Activated CD4-positive, alpha-beta T cell treated with anti-CD3 and anti-CD28 coated beads for 36 hours (primary cell): ENCODE measurements at regions not wholly inside any gene's neighbourhood (a gene's known extent, or its start where the extent isn't known, plus 50 kb on each side); places are given as distances from the start of the nearest gene placed in this dataset.

ENCODE experiments used
- ATAC-seq: fragments of 200-7000 bp; cut with Tn5 transposase; one replicate; pipeline ENCODE4 v1.10.0; 2021; ENCODE audit warnings: mild to moderate bottlenecking, moderate library complexity
- CTCF ChIA-PET: fragments of 350-600 bp; sonication (Branson Sonifier 250); formaldehyde crosslinking; loops from one replicate; lab custom pipeline; 2021; ENCODE audit warnings: antibody characterized with exemption; lab: Charles Lee
- POLR2A ChIA-PET: fragments of 350-600 bp; sonication (Branson Sonifier 250); formaldehyde crosslinking; loops from one replicate; lab custom pipeline; 2021; ENCODE audit warnings: antibody characterized with exemption, inconsistent platforms; lab: Charles Lee
- DNase-seq: peaks from one replicate; pipeline ENCODE4 v3.0.0-alpha.2; 2020
- H3K27ac Mint-ChIP-seq: one replicate; pipeline ENCODE4 v1.8.0; 2021; ENCODE audit warnings: mixed read lengths
- H3K27me3 Mint-ChIP-seq: one replicate; pipeline ENCODE4 v1.8.0; 2021; ENCODE audit warnings: mixed read lengths
- H3K36me3 Mint-ChIP-seq: one replicate; pipeline ENCODE4 v1.8.0; 2021; ENCODE audit warnings: low read depth, mixed read lengths
- H3K4me1 Mint-ChIP-seq: one replicate; pipeline ENCODE4 v1.8.0; 2021; ENCODE audit warnings: mixed read lengths
- H3K4me3 Mint-ChIP-seq: one replicate; pipeline ENCODE4 v1.8.0; 2021; ENCODE audit warnings: mild to moderate bottlenecking, moderate library complexity, mixed read lengths
- H3K9me3 Mint-ChIP-seq: one replicate; pipeline ENCODE4 v1.8.0; 2021; ENCODE audit warnings: low read depth, mixed read lengths
- intact Hi-C, 2 experiments: fragments of 100-400 bp; cut with DNase I in 1 of 2; cut with micrococcal nuclease in 1 of 2; formaldehyde crosslinking; loops; one replicate each; pipeline versions ENCODE4 v1.14.2 to v1.15.1; 2022 to 2024; cut with DNase I, micrococcal nuclease

DNA sequence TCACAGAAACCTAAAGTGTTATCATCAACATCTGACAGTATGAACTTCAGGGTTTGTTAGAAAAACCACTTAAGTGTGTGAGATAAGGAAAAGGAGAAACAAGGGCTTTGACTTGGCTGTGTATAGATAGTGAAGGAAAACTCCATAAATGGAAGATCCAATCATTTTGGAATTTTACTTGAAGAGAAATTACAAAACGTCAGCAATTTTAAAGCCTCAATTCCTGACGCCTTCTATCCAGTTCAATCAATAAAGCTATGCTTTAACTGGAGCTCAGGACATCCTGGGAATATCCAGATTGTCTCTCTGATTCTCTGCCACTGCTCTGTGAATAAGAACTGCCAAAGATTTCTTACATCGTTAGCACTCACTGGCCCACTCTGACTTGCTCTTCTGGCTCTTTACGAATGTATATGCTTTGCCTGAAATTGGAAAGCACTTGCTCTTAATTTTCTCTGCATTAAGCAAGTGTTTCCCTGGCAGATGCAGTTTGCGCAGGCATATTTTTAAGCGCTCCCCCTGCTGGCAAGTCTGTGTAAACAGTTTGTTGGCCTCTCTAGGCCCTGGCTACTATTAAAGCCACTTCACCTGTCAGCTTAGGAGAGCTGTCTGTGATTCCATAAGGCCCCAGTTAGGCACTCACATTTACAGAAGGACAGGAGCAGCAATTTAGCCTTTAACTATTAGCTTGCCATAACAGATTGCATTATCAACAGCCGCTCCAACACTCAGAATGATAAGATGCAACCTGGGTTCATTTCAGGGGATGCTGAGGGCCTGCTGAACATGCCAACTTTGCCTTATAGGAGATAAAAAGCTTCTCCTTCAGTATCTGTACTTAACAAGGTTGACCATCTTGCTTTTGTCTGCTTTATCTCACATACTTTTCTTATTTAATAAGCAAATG is 251.4 kb upstream of the DDX53 start:
- Mint-ChIP-seq H3K9me3 (no peaks in the 10 kb centered on the region), H3K4me3 (no peak overlapping the region), H3K4me1 (no peaks in the 10 kb centered on the region), H3K27me3 (peaks cover 3% of the 10 kb centered on the region), H3K27ac (no peak overlapping the region), H3K36me3 (no peaks in the 10 kb centered on the region)
- intact Hi-C loops: loop anchor here (1.0 kb wide), 2 partner anchors 612 to 763 kb away; no protein-coding TSS in a partner anchor
- CTCF ChIA-PET: interaction anchor here (0.6 to 2.3 kb wide), 10 partner anchors 9 to 928 kb away, joined by 3 to 8 read pairs (median 3); no protein-coding TSS in a partner anchor
- DNase-seq: peak; percentile 52
- POLR2A ChIA-PET: no interaction called here
- peak; percentile 51 for ATAC-seq

DNA sequence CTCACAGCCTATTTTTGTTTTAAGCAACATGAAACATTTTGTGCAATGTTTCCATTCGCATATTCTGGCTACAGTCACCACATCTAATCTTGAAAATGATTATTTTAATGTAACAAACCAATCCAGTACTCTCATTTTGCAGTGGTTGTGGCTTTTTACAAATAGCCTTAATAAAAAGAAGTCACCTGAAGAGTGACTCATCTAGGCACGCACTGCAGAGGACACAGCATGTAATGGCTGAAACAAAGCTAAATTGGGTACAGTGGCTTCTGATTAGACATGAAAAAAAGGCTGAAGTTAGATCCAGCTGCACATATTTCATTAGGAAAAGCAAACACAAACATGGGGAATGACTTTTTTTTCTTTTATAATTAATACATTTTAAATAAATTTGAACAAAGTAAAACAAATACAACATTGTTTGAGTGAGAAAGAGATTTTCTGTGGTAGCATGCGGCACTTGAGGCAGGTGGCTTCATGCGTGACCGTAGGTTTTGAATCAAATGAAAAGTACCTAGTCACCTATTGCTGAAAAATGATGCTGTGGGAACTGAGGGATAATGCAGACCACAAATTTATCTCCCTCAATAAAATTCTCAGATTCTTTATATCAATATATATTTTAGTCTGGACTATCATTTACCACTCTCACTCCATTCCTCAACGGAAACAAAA is 240.8 kb upstream of the DDX53 start:
- Mint-ChIP-seq H3K9me3 (no peaks in the 10 kb centered on the region), H3K27ac (no peak overlapping the region), H3K4me3 (no peak overlapping the region), H3K4me1 (no peaks in the 10 kb centered on the region), H3K27me3 (no peaks in the 10 kb centered on the region), H3K36me3 (no peaks in the 10 kb centered on the region)
- DNase-seq: no peak
- ChIA-PET CTCF (interaction anchor here (1.0 kb wide), 1 partner anchor 9 kb away, joined by 3 read pairs; no protein-coding TSS in a partner anchor), POLR2A (no interaction called here)
- intact Hi-C loops: no loop called here
- no peak for ATAC-seq

DNA sequence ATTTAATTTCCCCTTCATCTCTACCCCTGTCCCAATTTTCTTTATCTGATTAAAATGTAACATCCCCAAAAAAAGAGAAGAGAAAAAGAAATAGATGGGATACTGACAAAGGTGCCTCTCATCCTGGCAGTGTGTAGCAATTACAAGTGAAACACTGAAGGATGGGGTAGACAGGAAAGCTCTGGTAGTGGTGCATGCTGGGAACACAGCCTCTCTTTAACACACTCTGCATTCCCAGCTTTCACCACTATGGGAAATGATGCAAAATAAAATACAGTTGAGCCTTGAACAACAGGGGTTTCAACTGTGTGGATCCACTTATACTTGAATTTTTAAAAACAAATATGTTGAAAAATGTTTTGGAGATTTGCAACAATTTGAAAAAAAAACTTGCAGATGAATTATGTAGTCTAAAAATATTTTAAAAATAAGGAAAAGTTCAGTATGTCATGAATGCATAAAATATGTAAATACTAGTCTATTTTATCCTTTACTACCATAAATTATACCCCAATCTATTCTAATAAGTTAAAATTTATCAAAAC is 239.2 kb upstream of the DDX53 start:
- H3K4me3 Mint-ChIP-seq: no peak overlapping the region
- H3K9me3 Mint-ChIP-seq: no peaks in the 10 kb centered on the region
- no peaks in the 10 kb centered on the region for H3K4me1 Mint-ChIP-seq
- CTCF ChIA-PET: no interaction called here
- DNase-seq: no peak
- ATAC-seq: no peak
- POLR2A ChIA-PET: no interaction called here
- no peaks in the 10 kb centered on the region for H3K27me3 Mint-ChIP-seq
- H3K36me3 Mint-ChIP-seq: no peaks in the 10 kb centered on the region
- no peak overlapping the region for H3K27ac Mint-ChIP-seq
- intact Hi-C loops: no loop called here

DNA sequence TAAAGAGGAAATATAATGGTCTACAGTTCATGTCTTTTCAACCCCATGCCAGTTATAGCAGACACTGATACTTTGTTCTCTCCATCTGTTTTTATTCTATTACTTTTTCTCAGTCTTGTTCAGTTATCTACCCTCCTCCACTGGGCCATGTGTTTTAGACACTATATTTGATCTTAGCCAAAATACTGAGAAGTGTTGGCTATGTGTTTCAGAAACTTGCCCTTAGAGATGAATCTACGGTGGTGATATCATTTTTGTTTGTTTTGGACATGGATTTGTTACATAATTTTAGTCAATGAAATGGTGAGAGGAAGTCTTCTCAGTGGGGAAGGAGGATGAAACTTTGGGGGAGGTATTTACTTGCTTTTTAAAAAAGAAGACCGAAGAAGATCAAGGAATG is 211.5 kb upstream of the DDX53 start:
- H3K27me3 Mint-ChIP-seq: no peaks in the 10 kb centered on the region
- DNase-seq: no peak
- H3K36me3 Mint-ChIP-seq: no peaks in the 10 kb centered on the region
- no peak overlapping the region for H3K4me3 Mint-ChIP-seq
- H3K4me1 Mint-ChIP-seq: no peaks in the 10 kb centered on the region
- POLR2A ChIA-PET: no interaction called here
- CTCF ChIA-PET: no interaction called here
- intact Hi-C loops: no loop called here
- no peak for ATAC-seq
- H3K27ac Mint-ChIP-seq: no peak overlapping the region
- peaks cover 2% of the 10 kb centered on the region for H3K9me3 Mint-ChIP-seq

DNA sequence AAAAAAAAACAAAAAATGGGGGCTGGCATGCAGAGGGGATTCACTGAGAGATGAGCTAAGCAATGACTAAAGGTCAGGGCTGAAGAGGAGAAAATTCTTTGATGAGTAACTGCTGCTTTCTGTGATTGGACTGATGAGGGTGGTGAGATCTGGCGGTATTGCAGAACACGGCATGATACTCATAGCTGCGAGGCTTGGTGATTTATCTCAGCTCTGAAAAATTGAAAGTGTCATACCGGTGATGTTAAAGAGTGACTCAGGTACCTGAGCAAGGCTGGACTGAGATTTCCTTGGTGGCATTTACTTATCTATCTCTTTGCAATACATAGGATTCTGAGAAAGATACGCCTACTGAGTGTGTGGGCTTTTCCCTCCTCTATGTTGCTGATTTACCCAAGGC is 204.1 kb upstream of the DDX53 start:
- H3K27me3 Mint-ChIP-seq: no peaks in the 10 kb centered on the region
- POLR2A ChIA-PET: no interaction called here

DNA sequence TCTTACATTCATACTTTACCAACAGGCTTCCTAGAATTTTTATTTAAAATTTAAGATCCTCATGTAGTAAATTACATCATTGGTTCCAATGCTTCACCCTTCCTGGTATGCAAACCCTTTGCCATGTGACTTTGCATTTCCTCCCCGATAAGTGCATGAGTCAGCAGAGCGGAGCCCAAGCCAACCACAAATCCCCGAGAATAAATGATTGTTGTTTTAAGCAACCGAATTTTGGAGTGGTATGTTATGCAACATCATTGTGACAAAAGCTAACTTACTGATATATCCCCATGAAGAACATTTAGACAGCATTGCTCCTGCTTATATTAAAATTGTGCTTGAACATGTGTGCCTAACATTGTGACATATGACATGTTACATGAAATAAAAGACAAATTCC is 199.4 kb upstream of the DDX53 start:
- intact Hi-C loops: no loop called here
- ATAC-seq: no peak
- POLR2A ChIA-PET: no interaction called here
- no peak for DNase-seq
- CTCF ChIA-PET: no interaction called here
- no peak overlapping the region for H3K27ac Mint-ChIP-seq
- H3K36me3 Mint-ChIP-seq: no peaks in the 10 kb centered on the region
- H3K4me3 Mint-ChIP-seq: no peak overlapping the region
- H3K4me1 Mint-ChIP-seq: no peaks in the 10 kb centered on the region
- no peaks in the 10 kb centered on the region for H3K9me3 Mint-ChIP-seq
- H3K27me3 Mint-ChIP-seq: no peaks in the 10 kb centered on the region

More for the DNA sequence above, 204.1 kb upstream of the DDX53 start:
- intact Hi-C loops: no loop called here
- CTCF ChIA-PET: no interaction called here
- Mint-ChIP-seq H3K9me3 (no peaks in the 10 kb centered on the region), H3K27ac (no peak overlapping the region), H3K4me1 (no peaks in the 10 kb centered on the region), H3K36me3 (no peaks in the 10 kb centered on the region), H3K4me3 (no peak overlapping the region)
- ATAC-seq: no peak
- no peak for DNase-seq

DNA sequence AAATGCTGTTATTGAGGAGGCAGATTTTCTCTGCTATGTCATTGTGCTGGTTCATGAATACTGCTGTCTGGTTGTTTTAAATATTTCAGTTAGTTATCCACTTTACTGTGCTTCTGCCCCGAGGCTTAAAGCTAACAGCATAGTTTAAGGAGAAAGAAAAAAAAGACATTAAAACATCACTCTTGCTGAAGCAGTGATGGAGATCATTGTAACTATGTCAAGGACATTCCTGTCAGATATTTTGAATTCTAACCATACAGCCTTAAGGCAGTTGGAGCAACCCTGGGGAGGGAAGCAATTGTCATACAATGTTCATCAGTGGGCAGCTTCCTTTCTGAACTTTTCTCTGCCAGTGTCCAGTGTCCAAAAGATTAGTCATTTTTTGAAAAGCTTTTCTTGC is 199.0 kb upstream of the DDX53 start:
- intact Hi-C loops: no loop called here
- no peak overlapping the region for H3K27ac Mint-ChIP-seq
- DNase-seq (no peak), ATAC-seq (no peak)
- ChIA-PET CTCF (no interaction called here), POLR2A (no interaction called here)
- no peak overlapping the region for H3K4me3 Mint-ChIP-seq
- H3K4me1 Mint-ChIP-seq: no peaks in the 10 kb centered on the region
- no peaks in the 10 kb centered on the region for H3K36me3 Mint-ChIP-seq
- H3K9me3 Mint-ChIP-seq: no peaks in the 10 kb centered on the region
- H3K27me3 Mint-ChIP-seq: no peaks in the 10 kb centered on the region

DNA sequence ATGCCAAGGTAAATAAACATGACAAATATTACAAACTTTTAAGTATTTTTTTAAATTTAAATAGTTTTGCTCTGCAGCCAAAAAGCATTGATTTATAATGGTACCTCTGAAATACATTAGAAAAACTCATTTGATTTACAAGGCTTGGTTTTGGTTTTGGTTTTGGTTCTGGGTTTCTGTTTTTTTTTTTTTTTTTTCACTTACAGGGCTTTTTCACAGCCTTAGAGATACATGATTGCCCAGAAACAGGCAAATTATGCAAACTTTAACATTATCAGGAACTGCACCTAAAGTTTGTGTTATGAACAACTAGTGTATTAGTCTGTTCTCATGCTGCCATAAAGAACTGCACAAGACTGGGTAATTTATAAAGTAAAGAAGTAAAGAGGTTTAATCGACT is 196.4 kb upstream of the DDX53 start:
- Mint-ChIP-seq H3K4me3 (no peak overlapping the region), H3K9me3 (no peaks in the 10 kb centered on the region), H3K27me3 (no peaks in the 10 kb centered on the region), H3K36me3 (no peaks in the 10 kb centered on the region), H3K27ac (no peak overlapping the region), H3K4me1 (no peaks in the 10 kb centered on the region)
- CTCF ChIA-PET: no interaction called here
- DNase-seq: no peak
- intact Hi-C loops: no loop called here
- POLR2A ChIA-PET: no interaction called here
- ATAC-seq: no peak

DNA sequence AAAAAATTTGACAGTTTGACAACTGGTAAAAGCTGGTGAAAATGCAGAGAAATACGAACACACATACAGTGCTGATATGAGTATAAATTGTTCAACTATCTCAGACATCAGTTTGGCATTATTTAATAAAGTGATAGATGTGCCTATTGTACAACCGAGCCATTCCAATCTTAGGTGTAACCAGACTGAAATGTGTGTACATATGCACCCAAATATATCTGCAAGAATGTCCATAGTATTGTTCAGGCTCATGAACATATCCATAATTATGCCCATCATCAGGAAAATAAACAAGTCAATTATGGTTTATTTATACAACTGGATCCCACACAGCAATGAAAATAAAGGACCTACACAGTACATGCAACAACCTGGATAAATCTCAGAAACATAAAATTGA is 188.9 kb upstream of the DDX53 start:
- H3K4me3 Mint-ChIP-seq: no peak overlapping the region
- intact Hi-C loops: no loop called here
- POLR2A ChIA-PET: no interaction called here
- CTCF ChIA-PET: no interaction called here
- no peaks in the 10 kb centered on the region for H3K36me3 Mint-ChIP-seq
- H3K9me3 Mint-ChIP-seq: no peaks in the 10 kb centered on the region
- no peak overlapping the region for H3K27ac Mint-ChIP-seq
- no peak for DNase-seq
- no peaks in the 10 kb centered on the region for H3K4me1 Mint-ChIP-seq
- no peak for ATAC-seq
- no peaks in the 10 kb centered on the region for H3K27me3 Mint-ChIP-seq

DNA sequence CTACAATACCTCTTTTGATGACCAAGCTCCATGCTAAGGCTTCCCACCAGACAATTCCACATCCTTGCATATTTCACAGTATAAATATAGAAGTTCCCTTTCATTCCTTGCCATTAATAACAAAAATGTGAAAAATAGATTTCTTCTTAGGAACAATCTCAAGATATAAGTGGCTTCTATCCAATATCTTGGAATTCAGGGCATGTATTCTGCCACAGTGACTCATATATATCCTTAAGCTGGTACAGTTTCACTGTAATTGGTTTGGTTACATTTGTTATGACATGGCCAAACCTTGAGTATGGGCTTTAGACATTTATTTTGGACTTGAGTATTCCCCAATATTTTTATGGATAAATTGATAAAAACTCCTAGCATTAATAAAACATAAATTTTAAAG is 181.7 kb upstream of the DDX53 start:
- POLR2A ChIA-PET: no interaction called here
- CTCF ChIA-PET: no interaction called here
- Mint-ChIP-seq H3K4me1 (no peaks in the 10 kb centered on the region), H3K27ac (no peak overlapping the region), H3K36me3 (no peaks in the 10 kb centered on the region), H3K4me3 (no peak overlapping the region), H3K27me3 (no peaks in the 10 kb centered on the region), H3K9me3 (no peaks in the 10 kb centered on the region)
- ATAC-seq: no peak
- DNase-seq: no peak
- intact Hi-C loops: no loop called here

DNA sequence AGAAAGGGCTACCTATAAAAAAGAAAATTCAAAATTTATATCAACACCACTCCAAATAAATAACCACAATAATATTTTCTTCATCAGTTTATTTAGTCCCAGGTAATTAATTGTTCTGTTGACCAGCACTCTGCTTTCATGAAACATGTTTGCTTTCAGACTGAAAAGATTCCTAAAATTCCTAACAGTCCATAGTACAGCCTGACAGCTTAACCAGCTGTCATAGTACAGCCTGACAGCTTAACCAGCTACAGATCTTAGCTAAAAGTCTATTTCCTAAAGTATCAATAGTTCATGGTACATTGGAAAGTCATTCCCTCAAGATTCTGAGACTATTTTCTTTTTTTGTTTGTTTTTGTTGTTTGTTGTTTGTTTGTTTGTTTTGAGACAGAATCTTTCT is 144.1 kb upstream of the DDX53 start:
- Mint-ChIP-seq H3K27ac (no peak overlapping the region), H3K27me3 (no peaks in the 10 kb centered on the region), H3K36me3 (no peaks in the 10 kb centered on the region), H3K4me3 (no peak overlapping the region), H3K9me3 (no peaks in the 10 kb centered on the region), H3K4me1 (no peaks in the 10 kb centered on the region)
- DNase-seq (no peak), ATAC-seq (no peak)
- CTCF ChIA-PET: no interaction called here
- intact Hi-C loops: no loop called here
- POLR2A ChIA-PET: no interaction called here

DNA sequence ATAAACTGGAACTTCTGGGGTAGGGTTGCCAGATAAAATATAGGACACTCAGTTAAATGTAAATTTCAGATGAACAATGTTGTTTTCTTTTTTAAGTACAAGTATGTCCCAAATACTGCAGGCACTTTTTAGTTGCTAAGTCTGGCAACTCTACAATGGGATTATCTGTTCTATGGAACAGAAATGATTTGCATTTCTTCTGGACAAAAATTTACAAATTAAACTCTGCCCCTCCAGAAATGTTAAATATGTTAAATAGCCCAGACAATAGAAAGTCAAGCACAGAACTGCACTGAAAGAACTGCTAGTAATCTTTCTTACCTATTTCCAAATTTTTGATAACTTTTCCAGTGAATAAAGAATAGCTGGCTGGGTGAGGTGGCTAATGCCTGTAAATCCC is 140.1 kb upstream of the DDX53 start:
- DNase-seq: no peak
- no peaks in the 10 kb centered on the region for H3K9me3 Mint-ChIP-seq
- ChIA-PET CTCF (no interaction called here), POLR2A (no interaction called here)
- intact Hi-C loops: no loop called here
- no peak overlapping the region for H3K27ac Mint-ChIP-seq
- no peaks in the 10 kb centered on the region for H3K4me1 Mint-ChIP-seq
- no peak overlapping the region for H3K4me3 Mint-ChIP-seq
- ATAC-seq: no peak
- H3K27me3 Mint-ChIP-seq: no peaks in the 10 kb centered on the region
- no peaks in the 10 kb centered on the region for H3K36me3 Mint-ChIP-seq
